ENCODE measurements at regions not wholly inside any gene's neighbourhood (a gene's known extent, or its start where the extent isn't known, plus 50 kb on each side); places are given as distances from the start of the nearest gene placed in this dataset.

- DNase-seq, result no peak
Measured at GRCh38 chr5:120365656-120366446, 98.2 kb upstream of the PRR16 start.

GRCh38 chr5:120367896-120368634 is 96.0 kb upstream of the PRR16 start:
- DNase-seq, result no peak

DNA sequence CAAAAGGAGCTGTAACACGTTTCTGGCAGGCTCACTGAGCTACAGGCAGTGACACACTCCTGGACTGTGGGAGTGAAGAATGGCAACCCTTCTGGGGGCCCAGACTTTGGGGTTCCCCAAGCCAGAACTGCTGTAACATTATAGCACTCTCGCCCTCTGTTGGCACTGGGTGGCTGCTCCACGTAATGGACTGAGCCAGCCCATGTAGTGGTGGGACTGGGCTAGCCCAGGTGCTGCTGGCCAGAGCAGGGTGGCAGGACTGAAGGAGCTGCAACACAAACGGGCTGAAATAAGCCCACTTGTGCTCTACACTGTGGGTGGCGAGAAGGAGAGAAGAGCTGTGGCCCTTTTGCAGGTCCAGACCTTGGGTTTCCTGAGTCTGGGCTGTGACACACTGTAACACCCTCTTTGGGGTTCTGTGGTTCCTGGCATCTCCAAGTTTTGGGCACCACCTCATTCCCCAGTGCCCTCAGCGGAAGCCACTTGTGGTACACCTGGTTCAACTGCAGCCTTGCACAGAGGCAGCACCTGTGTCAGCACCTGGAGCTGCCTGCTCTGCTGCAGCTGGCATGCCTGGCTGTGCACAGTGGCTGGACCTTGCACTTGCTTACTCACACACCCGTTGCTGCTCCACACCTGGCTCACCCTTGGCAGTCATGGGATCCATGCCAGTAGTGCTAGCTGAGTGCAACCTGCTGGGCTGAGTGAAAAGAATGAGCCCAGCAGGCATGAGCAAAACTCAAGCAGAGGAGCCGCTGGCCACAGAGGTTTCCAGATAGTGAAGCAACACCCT is 95.0 kb upstream of the PRR16 start:
- DNase-seq, result no peak

GRCh38 chr5:120372899-120373298 is 91.2 kb upstream of the PRR16 start:
- no peak for DNase-seq

- no peak for DNase-seq
Measured at GRCh38 chr5:120375248-120375647, 88.9 kb upstream of the PRR16 start.

- DNase-seq, result no peak
Measured at GRCh38 chr5:120380644-120381043, 83.5 kb upstream of the PRR16 start.

GRCh38 chr5:120382833-120383232 is 81.3 kb upstream of the PRR16 start:
- DNase-seq, result no peak

GRCh38 chr5:120386981-120387380 is 77.1 kb upstream of the PRR16 start:
- no peak for DNase-seq

DNA sequence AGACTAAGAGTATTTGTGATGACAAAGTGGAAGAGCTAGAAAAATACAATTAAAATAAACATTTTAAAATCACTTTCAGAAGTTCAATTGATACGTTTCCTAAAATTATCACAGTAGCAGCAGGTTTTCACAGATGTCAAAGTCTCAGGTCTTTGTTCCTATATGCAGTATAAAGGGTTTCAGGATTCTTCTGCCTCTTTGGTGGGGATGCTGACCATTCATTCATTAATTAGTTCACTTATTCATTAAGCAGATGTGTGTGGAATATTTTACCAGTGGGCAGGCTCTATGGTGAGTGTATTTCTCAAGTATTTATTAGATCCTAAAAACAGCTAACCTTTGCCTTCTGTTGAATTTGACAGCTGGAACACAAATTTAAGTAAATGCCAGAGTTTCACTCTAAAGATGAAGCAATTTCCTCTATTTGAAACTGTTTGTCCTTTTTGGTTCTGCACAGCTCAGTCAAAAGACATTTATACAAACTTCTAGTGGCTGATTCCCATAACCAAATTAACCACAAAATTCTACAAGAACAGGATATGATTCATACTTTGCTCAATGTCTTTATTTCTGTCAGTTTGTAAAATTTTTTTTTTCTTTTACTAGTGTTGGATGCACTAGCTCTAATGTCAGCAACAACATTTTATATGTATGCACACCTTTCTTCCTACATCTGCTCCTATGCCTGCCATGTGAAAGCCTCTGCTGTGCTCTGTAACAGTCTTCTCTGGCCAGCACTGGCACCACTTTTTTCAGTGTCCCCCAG is 75.9 kb upstream of the PRR16 start:
- DNase-seq, result no peak

DNA sequence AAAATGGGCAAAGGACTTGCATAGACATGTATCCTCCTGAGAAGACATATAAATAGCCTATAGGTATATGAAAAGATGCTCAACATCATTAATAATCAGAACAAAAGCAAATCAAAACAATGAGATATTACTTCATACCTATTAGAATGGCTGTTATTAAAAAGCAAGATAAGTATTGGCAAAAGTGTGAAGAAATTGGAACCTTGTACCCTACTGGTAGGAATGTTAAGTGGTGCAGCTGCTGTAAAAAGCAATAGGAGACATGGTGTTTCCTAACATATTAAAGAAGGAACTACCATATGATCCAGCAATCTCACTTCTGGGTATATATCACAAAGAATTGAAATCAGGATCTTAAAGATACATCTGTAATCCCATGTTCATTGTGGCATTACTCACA is 69.8 kb upstream of the PRR16 start:
- DNase-seq, result no peak

- no peak for DNase-seq
Measured at GRCh38 chr5:120396186-120396585, 67.9 kb upstream of the PRR16 start.

- DNase-seq, result no peak
Measured at GRCh38 chr5:120400356-120400755, 63.7 kb upstream of the PRR16 start.

DNA sequence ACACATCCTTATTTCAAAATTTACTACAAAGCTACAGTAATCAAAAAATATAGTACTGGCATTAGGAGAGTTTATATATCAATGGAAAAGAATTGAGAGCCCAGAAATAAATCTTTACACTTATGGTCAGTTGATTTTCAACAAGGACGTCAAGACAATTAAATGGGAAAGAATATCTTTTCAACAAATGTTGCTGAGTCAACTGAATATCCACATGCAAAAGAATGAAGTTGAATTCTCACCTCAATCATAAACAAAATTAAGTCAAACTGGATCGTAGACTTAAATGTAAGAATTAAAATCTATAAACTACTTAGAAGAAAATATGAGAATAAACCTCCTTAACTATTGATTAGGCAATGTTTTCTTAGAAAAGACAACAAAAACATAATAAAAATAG is 61.5 kb upstream of the PRR16 start:
- DNase-seq, result no peak

- no peak for DNase-seq
Measured at GRCh38 chr5:120405286-120405864, 58.7 kb upstream of the PRR16 start.

DNA sequence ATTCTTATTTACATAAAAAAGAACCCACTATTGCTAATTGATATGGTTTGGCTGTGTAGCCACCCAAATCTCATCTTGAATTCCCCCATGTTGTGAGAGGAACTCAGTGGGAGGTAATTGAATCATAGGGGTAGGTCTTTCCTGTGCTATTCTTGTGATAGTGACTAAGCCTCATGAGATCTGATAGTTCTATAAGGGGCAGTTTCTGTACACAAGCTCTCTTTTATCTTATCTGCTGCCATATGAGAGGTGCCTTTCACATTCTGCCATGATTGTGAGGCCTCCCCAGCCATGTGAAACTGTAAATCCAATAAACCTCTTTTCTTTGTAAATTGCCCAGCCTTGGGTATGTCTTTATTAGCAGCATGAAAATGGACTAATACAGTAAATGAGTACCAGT is 58.2 kb upstream of the PRR16 start:
- DNase-seq, result no peak

- DNase-seq, result no peak
Measured at GRCh38 chr5:120413686-120414085, 50.4 kb upstream of the PRR16 start.
